GM12872 (cell line): ENCODE measurements at regions not wholly inside any gene's neighbourhood (a gene's known extent, or its start where the extent isn't known, plus 50 kb on each side); places are given as distances from the start of the nearest gene placed in this dataset.

Source experiments
- CTCF ChIP-seq: IDR thresholded peaks from 3 replicates; pipeline ENCODE4 v1.5.1; 2011; ENCODE audit warnings: low read depth, mild to moderate bottlenecking, low read length, moderate library complexity; ENCODE audit not compliant: insufficient read depth

- TF ChIP-seq CTCF: no peak
Measured at GRCh38 chr5:176734756-176735342, 75.5 kb upstream of the UNC5A start.

- no peak for TF ChIP-seq CTCF
Measured at GRCh38 chr5:176735383-176736265, 74.7 kb upstream of the UNC5A start.

- no peak for TF ChIP-seq CTCF
Measured at GRCh38 chr5:176736301-176736930, 73.9 kb upstream of the UNC5A start.

- TF ChIP-seq CTCF: no peak
Measured at GRCh38 chr5:176736931-176737745, 73.2 kb upstream of the UNC5A start.

GRCh38 chr5:176737746-176738636, 72.4 kb upstream of the UNC5A start:
- TF ChIP-seq CTCF: no peak

GRCh38 chr5:176738637-176739250, 71.6 kb upstream of the UNC5A start:
- TF ChIP-seq CTCF: no peak
